Stimulated activated CD4-positive, alpha-beta T cell treated with anti-CD3 and anti-CD28 coated beads, TNF-alpha, amount 100 ng/mL, for 24 hours (primary cell): ENCODE measurements at regions not wholly inside any gene's neighbourhood (a gene's known extent, or its start where the extent isn't known, plus 50 kb on each side); places are given as distances from the start of the nearest gene placed in this dataset.
"Not testable (repeated sequence)": the region's sequence is repeated elsewhere in the genome, so short reads cannot be mapped to it uniquely, and the experiment has no call there.

Experiments
- DNase-seq, 3 experiments: peaks; one replicate each; pipeline ENCODE4 v3.0.0-alpha.2; 2020; ENCODE audit warnings: low read depth in 3 of 3

DNA sequence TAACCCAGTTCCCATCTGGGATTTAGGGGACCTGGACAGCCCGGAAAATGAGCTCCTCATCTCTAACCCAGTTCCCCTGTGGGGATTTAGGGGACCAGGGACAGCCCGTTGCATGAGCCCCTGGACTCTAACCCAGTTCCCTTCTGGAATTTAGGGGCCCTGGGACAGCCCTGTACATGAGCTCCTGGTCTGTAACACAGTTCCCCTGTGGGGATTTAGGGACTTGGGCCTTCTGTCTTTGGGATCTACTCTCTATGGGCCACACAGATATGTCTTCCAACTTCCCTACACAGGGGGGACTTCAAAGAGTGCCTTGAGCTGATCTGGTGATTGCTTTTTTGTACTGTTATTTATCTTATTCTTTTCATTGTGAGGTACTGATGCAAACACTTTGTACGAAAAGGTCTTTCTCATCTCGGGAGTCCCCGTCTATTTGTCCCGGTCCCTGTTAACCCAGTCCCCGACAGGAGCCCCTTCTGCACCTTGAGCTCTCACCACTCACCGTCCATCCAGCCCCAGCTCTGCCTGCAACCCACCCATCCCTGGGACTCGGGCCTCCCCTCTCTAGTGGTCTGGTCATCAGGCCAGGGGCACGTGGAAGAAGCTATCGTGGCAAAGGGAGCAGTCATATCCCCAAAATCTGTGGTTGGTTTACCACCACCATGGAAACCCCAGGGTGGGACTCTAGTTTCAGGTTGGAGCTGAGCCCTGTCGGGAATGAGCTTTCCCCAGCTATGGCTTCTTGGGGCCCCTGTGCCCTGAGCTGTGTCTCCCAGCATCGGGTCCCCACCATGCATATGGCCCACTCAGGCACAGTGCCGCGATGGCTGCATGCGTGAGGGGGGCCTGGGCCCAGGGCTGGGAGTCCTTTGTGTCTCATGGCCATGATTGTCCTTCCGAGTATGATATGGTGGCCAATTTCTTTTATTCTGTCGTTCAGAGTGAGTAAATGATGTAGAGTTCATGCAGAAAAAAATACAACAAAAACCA lies 270.4 kb upstream of the PLCXD1 start:
- DNase-seq = not testable (repeated sequence)

DNA sequence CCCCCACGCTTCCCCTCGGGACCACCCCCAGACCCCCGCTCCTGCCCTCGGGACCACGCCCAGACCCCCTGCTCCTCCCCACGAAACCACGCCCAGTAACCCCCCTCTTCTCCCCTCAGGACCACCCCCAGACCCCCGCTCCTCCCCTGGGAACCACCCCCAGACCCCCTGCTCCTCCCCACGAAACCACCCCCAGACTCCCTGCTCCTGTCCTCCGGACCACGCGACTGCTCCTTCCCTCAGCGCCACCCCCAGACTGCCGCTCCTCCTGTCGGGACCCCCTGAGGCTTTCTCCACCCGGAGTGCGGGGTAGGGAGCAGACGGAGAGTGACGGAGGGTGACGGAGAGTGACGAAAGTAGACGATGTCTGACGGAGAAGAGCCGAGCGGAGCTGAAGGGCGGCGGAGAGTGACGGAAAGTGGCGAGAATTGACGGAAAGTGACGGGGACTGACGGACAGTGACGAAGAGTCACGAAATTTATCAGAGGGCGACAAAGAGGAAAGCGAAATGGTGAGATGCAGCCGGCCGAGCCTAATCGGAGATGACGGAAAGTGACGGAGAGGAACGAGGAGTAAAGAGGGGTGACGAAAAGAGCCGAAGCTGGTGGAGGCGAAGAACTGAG lies 267.2 kb upstream of the PLCXD1 start:
- not testable (repeated sequence) for DNase-seq

GRCh38 chrX:14452-14851 lies 266.7 kb upstream of the PLCXD1 start:
- not testable (repeated sequence) for DNase-seq

GRCh38 chrX:18768-19454 lies 262.3 kb upstream of the PLCXD1 start:
- peak in 1 of 3 experiments; percentile 27 for DNase-seq

DNA sequence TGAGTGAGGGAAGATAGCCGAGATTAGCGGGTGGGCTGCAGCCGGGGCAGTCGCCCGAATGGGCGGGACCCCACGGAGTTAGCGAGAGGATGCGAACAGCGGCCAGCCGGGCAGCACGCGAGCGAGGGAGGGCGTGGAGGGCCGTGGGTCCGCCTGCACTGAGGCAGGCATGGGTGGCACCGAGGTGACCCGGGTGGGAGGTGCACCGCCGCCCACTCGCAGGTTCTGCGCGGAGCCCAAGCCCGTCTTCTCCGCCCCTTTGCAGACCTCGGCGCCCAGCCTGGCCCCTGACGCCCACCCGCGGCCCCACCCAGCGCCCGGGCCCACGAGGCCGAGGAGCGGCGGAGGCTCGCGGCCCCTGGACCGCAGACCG lies 261.7 kb upstream of the PLCXD1 start:
- DNase-seq = not testable (repeated sequence)

- no peak for DNase-seq
These were observed 261.1 kb upstream of the PLCXD1 start for GRCh38 chrX:19912-20571.

- not testable (repeated sequence) for DNase-seq
These were observed 257.0 kb upstream of the PLCXD1 start for GRCh38 chrX:24139-24538.
